HG02840 (cell line): ENCODE measurements at regions not wholly inside any gene's neighbourhood (a gene's known extent, or its start where the extent isn't known, plus 50 kb on each side); places are given as distances from the start of the nearest gene placed in this dataset.
"Not testable (repeated sequence)": the region's sequence is repeated elsewhere in the genome, so short reads cannot be mapped to it uniquely, and the experiment has no call there.

Experiments used
- ATAC-seq: cut with Tn5 transposase; IDR thresholded peaks from one replicate; pipeline ENCODE4 v1.9.1; 2021; ENCODE audit warnings: mild to moderate bottlenecking, moderate library complexity, moderate number of reproducible peaks; ENCODE audit not compliant: unreplicated experiment, low FRiP score

- ATAC-seq, result no peak
These were observed 136.1 kb upstream of the MYO3A start for GRCh38 chr10:25797888-25798429.

- ATAC-seq, result no peak
These were observed 129.5 kb upstream of the MYO3A start for GRCh38 chr10:25804505-25804904.

- no peak for ATAC-seq
These were observed 128.0 kb upstream of the MYO3A start for GRCh38 chr10:25805986-25806385.

GRCh38 chr10:25808372-25808771 lies 125.7 kb upstream of the MYO3A start:
- no peak for ATAC-seq

GRCh38 chr10:25811052-25811685 lies 122.9 kb upstream of the MYO3A start:
- ATAC-seq, result no peak

- no peak for ATAC-seq
These were observed 120.5 kb upstream of the MYO3A start for GRCh38 chr10:25813511-25813910.

- ATAC-seq, result no peak
These were observed 118.8 kb upstream of the MYO3A start for GRCh38 chr10:25815236-25815635.

GRCh38 chr10:25815999-25816768 lies 117.8 kb upstream of the MYO3A start:
- ATAC-seq, result no peak

- no peak for ATAC-seq
These were observed 116.8 kb upstream of the MYO3A start for GRCh38 chr10:25817200-25817599.

- no peak for ATAC-seq
These were observed 115.3 kb upstream of the MYO3A start for GRCh38 chr10:25818751-25819150.

- no peak for ATAC-seq
These were observed 113.6 kb upstream of the MYO3A start for GRCh38 chr10:25820472-25820871.

- ATAC-seq, result no peak
These were observed 113.2 kb upstream of the MYO3A start for GRCh38 chr10:25820874-25821273.

GRCh38 chr10:25824050-25824449 lies 110.0 kb upstream of the MYO3A start:
- ATAC-seq, result no peak

GRCh38 chr10:25828475-25828874 lies 105.6 kb upstream of the MYO3A start:
- no peak for ATAC-seq

- ATAC-seq, result no peak
These were observed 102.9 kb upstream of the MYO3A start for GRCh38 chr10:25831080-25831479.

- no peak for ATAC-seq
These were observed 94.3 kb upstream of the MYO3A start for GRCh38 chr10:25839683-25840082.

GRCh38 chr10:25840875-25841274 lies 93.2 kb upstream of the MYO3A start:
- ATAC-seq, result not testable (repeated sequence)

GRCh38 chr10:25842146-25842545 lies 91.9 kb upstream of the MYO3A start:
- no peak for ATAC-seq

GRCh38 chr10:25843551-25844170 lies 90.4 kb upstream of the MYO3A start:
- no peak for ATAC-seq

GRCh38 chr10:25844716-25845115 lies 89.3 kb upstream of the MYO3A start:
- ATAC-seq, result not testable (repeated sequence)

- no peak for ATAC-seq
These were observed 84.8 kb upstream of the MYO3A start for GRCh38 chr10:25849268-25849667.
